ENCODE measurements at regions not wholly inside any gene's neighbourhood (a gene's known extent, or its start where the extent isn't known, plus 50 kb on each side); places are given as distances from the start of the nearest gene placed in this dataset.

GRCh38 chr16:73916829-73917594 is 379.6 kb upstream of the PSMD7 start:
- TF ChIP-seq CTCF (IDR thresholded peaks at IDR 0.05; ENCODE audit: low read length) (no peak), EZH2 (IDR thresholded peaks at IDR 0.05; ENCODE audit: borderline replicate concordance, low read length) (no peak)
